IMR-90 (cell line): ENCODE measurements at regions not wholly inside any gene's neighbourhood (a gene's known extent, or its start where the extent isn't known, plus 50 kb on each side); places are given as distances from the start of the nearest gene placed in this dataset.

Experiments
- ATAC-seq: fragments of 200-7000 bp; cut with Tn5 transposase; 2 replicates; pipeline ENCODE4 v1.9.1; 2020; ENCODE audit warnings: low read depth, mild to moderate bottlenecking, moderate library complexity
- BruUV-seq: library from RNA; stranded (reverse); fragments of 400-500 nt; replicated peaks from 2 replicates; lab custom pipeline; 2021; lab: Mats Ljungman, UMichigan
- CTCF ChIA-PET: fragments of 300-600 bp; formaldehyde crosslinking; extraction: SDS; loops from one replicate; lab custom pipeline; 2021; ENCODE audit warnings: antibody characterized with exemption; lab: Yijun Ruan, JAX
- POLR2A ChIA-PET: fragments of 300-600 bp; sonication (Branson Sonifier 250); formaldehyde crosslinking; loops from one replicate; lab custom pipeline; 2022; ENCODE audit warnings: antibody characterized with exemption; ENCODE audit not compliant: unreplicated experiment; lab: Charles Lee
- DNase-seq: peaks from one replicate; pipeline ENCODE4 v3.0.0; 2013
- H2AFZ ChIP-seq: replicated peaks from 2 replicates; pipeline ENCODE3; 2013; ENCODE audit warnings: low read length, mild to moderate bottlenecking; ENCODE audit not compliant: poor library complexity
- H2AK5ac ChIP-seq: 2 replicates; pipeline ENCODE4 v1.6.1; 2013; ENCODE audit warnings: low read depth, low read length, inconsistent platforms
- H2AK9ac ChIP-seq: replicated peaks from 2 replicates; pipeline ENCODE3; 2013; ENCODE audit warnings: mild to moderate bottlenecking, low read depth, low read length, moderate library complexity; ENCODE audit not compliant: poor library complexity
- H2BK120ac ChIP-seq: 2 replicates; pipeline ENCODE4 v1.6.1; 2013; ENCODE audit warnings: low read depth, low read length, inconsistent platforms
- H2BK15ac ChIP-seq: 3 replicates; pipeline ENCODE4 v1.6.1; 2013; ENCODE audit warnings: low read depth, low read length, inconsistent platforms
- H2BK20ac ChIP-seq: 2 replicates; pipeline ENCODE4 v1.6.1; 2013; ENCODE audit warnings: low read depth, mild to moderate bottlenecking, inconsistent platforms, low read length, moderate library complexity
- H2BK5ac ChIP-seq: 2 replicates; pipeline ENCODE4 v1.6.1; 2013; ENCODE audit warnings: mild to moderate bottlenecking, low read depth, low read length, inconsistent platforms; ENCODE audit not compliant: poor library complexity, severe bottlenecking
- H3K14ac ChIP-seq: replicated peaks from 2 replicates; pipeline ENCODE4 v1.6.1; 2013; ENCODE audit warnings: low read depth, low read length, inconsistent platforms
- H3K18ac ChIP-seq: 2 replicates; pipeline ENCODE4 v1.6.1; 2013; ENCODE audit warnings: low read depth, low read length, control low read depth
- H3K23ac ChIP-seq: 2 replicates; pipeline ENCODE4 v1.6.1; 2013; ENCODE audit warnings: low read depth, low read length, inconsistent platforms
- H3K27ac ChIP-seq: 2 replicates; pipeline ENCODE4 v1.5.1; 2013; ENCODE audit warnings: mild to moderate bottlenecking, control low read depth, low read length; ENCODE audit not compliant: insufficient read depth
- H3K27me3 ChIP-seq: 2 replicates; pipeline ENCODE4 v1.6.1; 2013; ENCODE audit warnings: low read length; ENCODE audit not compliant: control insufficient read depth, insufficient read depth
- H3K36me3 ChIP-seq: 2 replicates; pipeline ENCODE4 v1.6.1; 2013; ENCODE audit warnings: low read length, mixed read lengths; ENCODE audit not compliant: control insufficient read depth, insufficient read depth
- H3K4ac ChIP-seq: 2 replicates; pipeline ENCODE4 v1.6.1; 2013; ENCODE audit warnings: low read depth, low read length, inconsistent platforms
- H3K4me1 ChIP-seq: 2 replicates; pipeline ENCODE4 v1.6.1; 2013; ENCODE audit warnings: low read length, mixed read lengths; ENCODE audit not compliant: control insufficient read depth, insufficient read depth
- H3K4me2 ChIP-seq: 2 replicates; pipeline ENCODE4 v1.6.1; 2013; ENCODE audit warnings: low read depth, mild to moderate bottlenecking, control low read depth, low read length, moderate library complexity
- H3K4me3 ChIP-seq: 2 replicates; pipeline ENCODE4 v1.5.1; 2013; ENCODE audit warnings: low read depth, mild to moderate bottlenecking, control low read depth, low read length, moderate library complexity; ENCODE audit not compliant: insufficient read depth
- H3K56ac ChIP-seq: 2 replicates; pipeline ENCODE4 v1.6.1; 2013; ENCODE audit warnings: low read length, inconsistent platforms; ENCODE audit not compliant: insufficient read depth; ENCODE audit errors: extremely low read depth
- H3K79me1 ChIP-seq, 2 experiments: 2 replicates each; pipeline ENCODE4 v1.6.1; 2013; ENCODE audit warnings: low read length in 2 of 2, inconsistent platforms in 1 of 2, low read depth in 1 of 2
- H3K9ac ChIP-seq: 2 replicates; pipeline ENCODE4 v1.6.1; 2013; ENCODE audit warnings: low read depth, low read length, control low read depth
- H3K9me1 ChIP-seq: 2 replicates; pipeline ENCODE4 v1.6.1; 2013; ENCODE audit warnings: low read length, inconsistent platforms; ENCODE audit not compliant: insufficient read depth
- H3K9me3 ChIP-seq: 2 replicates; pipeline ENCODE4 v1.6.1; 2013; ENCODE audit warnings: low read length; ENCODE audit not compliant: control insufficient read depth, insufficient read depth
- H4K20me1 ChIP-seq: 2 replicates; pipeline ENCODE4 v1.6.1; 2013; ENCODE audit warnings: low read length, inconsistent platforms; ENCODE audit not compliant: insufficient read depth
- H4K5ac ChIP-seq: 2 replicates; pipeline ENCODE4 v1.6.1; 2013; ENCODE audit warnings: mild to moderate bottlenecking, low read depth, low read length, control low read depth
- H4K8ac ChIP-seq, 2 experiments: 2 replicates each; pipeline ENCODE4 v1.6.1; 2013; ENCODE audit warnings: low read depth in 2 of 2, low read length in 2 of 2, control low read depth in 1 of 2, inconsistent platforms in 1 of 2
- H4K91ac ChIP-seq: 2 replicates; pipeline ENCODE4 v1.6.1; 2013; ENCODE audit warnings: low read depth, low read length, inconsistent platforms; ENCODE audit not compliant: insufficient read depth
- BHLHE40 ChIP-seq: fragments of 150-350 bp; IDR thresholded peaks from 2 replicates; pipeline ENCODE4 v1.6.1; 2016; ENCODE audit warnings: mild to moderate bottlenecking, low read depth, low read length
- CEBPB ChIP-seq: IDR thresholded peaks from 2 replicates; pipeline ENCODE4 v1.6.1; 2012; ENCODE audit warnings: low read depth, low read length, improper control_type of control experiment
- MAZ ChIP-seq: IDR thresholded peaks from 2 replicates; pipeline ENCODE4 v1.6.1; 2012; ENCODE audit warnings: low read depth, mild to moderate bottlenecking, low read length, improper control_type of control experiment, moderate library complexity, borderline replicate concordance
- POLR2A ChIP-seq: IDR thresholded peaks from 2 replicates; pipeline ENCODE4 v1.6.1; 2012; ENCODE audit warnings: mild to moderate bottlenecking, low read depth, low read length
- RAD21 ChIP-seq: IDR thresholded peaks from 2 replicates; pipeline ENCODE4 v1.6.1; 2012; ENCODE audit warnings: low read length, improper control_type of control experiment
- RCOR1 ChIP-seq: IDR thresholded peaks from 2 replicates; pipeline ENCODE4 v1.6.1; 2012; ENCODE audit warnings: mild to moderate bottlenecking, low read length, improper control_type of control experiment; ENCODE audit not compliant: insufficient replicate concordance
- RFX5 ChIP-seq: IDR thresholded peaks from 2 replicates; pipeline ENCODE4 v1.8.0; 2012; ENCODE audit warnings: low read depth, mild to moderate bottlenecking, low read length, moderate library complexity
- WGBS, 2 experiments: methylation state at CpG; one replicate each; pipeline versions ENCODE4 v1.1.5 to v1.1.7; 2013; ENCODE audit warnings: missing lambda C conversion rate in 2 of 2; ENCODE audit not compliant: insufficient read length in 1 of 2; ENCODE audit errors: extremely low coverage in 2 of 2; 5-methylcytosine and 5-hydroxymethylcytosine counted together
- dilution Hi-C: fragments of 300-500 bp; cut with HindIII; formaldehyde crosslinking; loops from one replicate; pipeline ENCODE4 v1.14.3; 2018; ENCODE audit warnings: low sequenced_read_pairs; ENCODE audit not compliant: unreplicated experiment
- in situ Hi-C: fragments of 300-500 bp; cut with MboI; formaldehyde crosslinking; loops from 3 replicates; pipeline ENCODE4 v1.14.3; 2019; ENCODE audit warnings: low sequenced_read_pairs, inconsistent platforms, mixed read lengths
- intact Hi-C: fragments of 100-400 bp; cut with micrococcal nuclease; formaldehyde crosslinking; loops from 2 replicates; pipeline ENCODE4 v1.10.0; 2022
- TF ChIP-seq, protein P1 (sequence below): fragments of 150-350 bp; IDR thresholded peaks from 2 replicates; pipeline ENCODE4 v1.6.1; 2017; ENCODE audit warnings: mild to moderate bottlenecking, antibody characterized with exemption, low read length, low read depth

DNA sequence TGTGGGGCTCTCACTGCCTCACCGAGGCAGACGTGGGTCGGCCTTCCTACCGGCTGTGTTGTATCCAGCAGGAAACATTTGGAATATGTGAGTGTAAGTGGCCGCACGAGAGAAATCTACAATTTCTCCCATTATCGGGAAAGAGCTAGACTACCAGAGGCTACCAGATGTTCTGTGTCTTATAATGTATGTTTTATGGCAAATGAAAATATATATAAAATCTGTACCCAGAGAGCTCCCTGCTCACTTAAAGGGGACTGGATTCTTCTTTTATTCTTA lies 69.5 kb upstream of the PITX1 start:
- no peak for ATAC-seq

More for the DNA sequence above, 69.5 kb upstream of the PITX1 start:
- dilution Hi-C loops (no loop called here), intact Hi-C loops (no loop called here), in situ Hi-C loops (no loop called here)
- TF ChIP-seq, protein P1, sequence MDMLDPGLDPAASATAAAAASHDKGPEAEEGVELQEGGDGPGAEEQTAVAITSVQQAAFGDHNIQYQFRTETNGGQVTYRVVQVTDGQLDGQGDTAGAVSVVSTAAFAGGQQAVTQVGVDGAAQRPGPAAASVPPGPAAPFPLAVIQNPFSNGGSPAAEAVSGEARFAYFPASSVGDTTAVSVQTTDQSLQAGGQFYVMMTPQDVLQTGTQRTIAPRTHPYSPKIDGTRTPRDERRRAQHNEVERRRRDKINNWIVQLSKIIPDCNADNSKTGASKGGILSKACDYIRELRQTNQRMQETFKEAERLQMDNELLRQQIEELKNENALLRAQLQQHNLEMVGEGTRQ, result no peak
- TF ChIP-seq MAZ, result no peak
- TF ChIP-seq RFX5, result no peak
- TF ChIP-seq POLR2A, result no peak
- TF ChIP-seq RAD21, result no peak
- no peak for TF ChIP-seq BHLHE40
- TF ChIP-seq CEBPB, result no peak
- TF ChIP-seq RCOR1, result no peak
- no TSS peak for BruUV-seq
- Histone ChIP-seq H3K4ac (no peak overlapping the region), H3K9me1 (peaks cover 6% of the 10 kb centered on the region; the same call in 1 of the 2 replicates), H3K27ac (no peak overlapping the region), H3K79me1 (no peaks in the 10 kb centered on the region), H3K23ac (no peak overlapping the region), H4K91ac (no peak overlapping the region; the same call in 1 of the 2 replicates), H3K4me1 (peaks cover 5% of the 10 kb centered on the region; the same call in 1 of the 2 replicates), H4K8ac (no peak overlapping the region), H2AK5ac (no peak overlapping the region), H3K56ac (no peak overlapping the region), H3K18ac (no peak overlapping the region), H3K27me3 (no peaks in the 10 kb centered on the region; the same call in 1 of the 2 replicates), H2BK120ac (no peak overlapping the region), H3K9me3 (no peaks in the 10 kb centered on the region), H3K4me3 (no peak overlapping the region), H3K9ac (no peak overlapping the region), H2BK20ac (no peak overlapping the region), H2AK9ac (no peak overlapping the region), H2BK5ac (no peak overlapping the region), H3K36me3 (peaks cover 2% of the 10 kb centered on the region; the same call in 1 of the 2 replicates), H4K5ac (no peak overlapping the region), H2BK15ac (no peak overlapping the region), H3K4me2 (no peak overlapping the region), H4K20me1 (no peaks in the 10 kb centered on the region), H2AFZ (no peak overlapping the region), H3K14ac (no peak overlapping the region)
- no peak for DNase-seq
- CTCF ChIA-PET, result no interaction called here
- POLR2A ChIA-PET, result no interaction called here
- WGBS, 2 experiments, result no CpG with 5 or more reads among the region's 7 CpGs
